ENCODE measurements at regions not wholly inside any gene's neighbourhood (a gene's known extent, or its start where the extent isn't known, plus 50 kb on each side); places are given as distances from the start of the nearest gene placed in this dataset.

DNA sequence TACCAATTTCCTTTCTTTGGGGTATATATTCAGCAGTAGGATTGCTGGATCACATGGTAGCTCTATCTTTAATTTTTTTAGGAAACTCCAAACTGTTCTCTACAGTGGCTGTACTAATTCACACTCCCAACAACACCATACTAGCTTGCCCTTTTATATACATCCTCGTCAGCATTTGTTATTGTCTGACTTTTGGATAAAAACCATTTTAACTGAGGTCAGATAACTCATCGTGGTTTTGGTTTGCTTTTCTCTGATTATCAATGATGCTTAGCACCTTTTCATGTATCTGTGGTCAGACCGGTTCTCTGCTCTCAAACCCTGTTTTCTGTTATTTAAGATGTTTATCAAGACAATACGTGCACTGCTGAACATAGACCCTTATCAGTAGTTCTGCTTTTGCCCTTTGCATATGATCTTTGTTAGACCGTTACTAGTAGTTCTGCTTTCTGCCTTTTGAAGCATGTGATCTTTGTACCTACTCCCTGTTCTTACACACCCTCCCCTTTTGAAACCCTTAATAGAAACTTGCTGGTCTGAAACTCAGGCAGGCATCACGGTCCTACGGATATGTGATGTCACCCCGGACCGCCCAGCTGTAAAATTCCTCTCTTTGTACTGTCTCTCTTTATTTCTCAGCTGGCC is 474.3 kb downstream of the RSL24D1 start:
- DNase-seq (ENCODE audit: low read depth in 2 of 2), result no peak

DNA sequence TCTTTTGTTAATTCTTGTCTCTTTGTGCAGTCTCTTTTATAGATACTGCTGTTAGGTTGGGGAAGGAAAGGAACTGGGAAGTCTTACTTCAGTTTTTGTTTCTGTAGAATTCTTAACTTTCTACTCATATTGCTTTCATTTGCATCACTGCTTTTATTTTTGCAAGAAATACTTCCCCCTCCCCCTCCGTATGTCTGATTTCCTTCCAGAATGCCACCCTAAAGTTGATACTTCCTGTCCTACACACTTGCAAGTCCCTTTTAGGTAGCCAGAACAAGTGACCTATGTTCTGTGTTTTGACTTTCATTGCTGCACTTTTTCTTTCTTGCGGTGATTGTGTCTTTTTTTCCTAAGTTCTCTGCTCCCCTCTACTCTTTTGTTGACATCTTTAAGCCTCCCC is 477.4 kb downstream of the RSL24D1 start:
- DNase-seq (ENCODE audit: low read depth in 2 of 2), result no peak

DNA sequence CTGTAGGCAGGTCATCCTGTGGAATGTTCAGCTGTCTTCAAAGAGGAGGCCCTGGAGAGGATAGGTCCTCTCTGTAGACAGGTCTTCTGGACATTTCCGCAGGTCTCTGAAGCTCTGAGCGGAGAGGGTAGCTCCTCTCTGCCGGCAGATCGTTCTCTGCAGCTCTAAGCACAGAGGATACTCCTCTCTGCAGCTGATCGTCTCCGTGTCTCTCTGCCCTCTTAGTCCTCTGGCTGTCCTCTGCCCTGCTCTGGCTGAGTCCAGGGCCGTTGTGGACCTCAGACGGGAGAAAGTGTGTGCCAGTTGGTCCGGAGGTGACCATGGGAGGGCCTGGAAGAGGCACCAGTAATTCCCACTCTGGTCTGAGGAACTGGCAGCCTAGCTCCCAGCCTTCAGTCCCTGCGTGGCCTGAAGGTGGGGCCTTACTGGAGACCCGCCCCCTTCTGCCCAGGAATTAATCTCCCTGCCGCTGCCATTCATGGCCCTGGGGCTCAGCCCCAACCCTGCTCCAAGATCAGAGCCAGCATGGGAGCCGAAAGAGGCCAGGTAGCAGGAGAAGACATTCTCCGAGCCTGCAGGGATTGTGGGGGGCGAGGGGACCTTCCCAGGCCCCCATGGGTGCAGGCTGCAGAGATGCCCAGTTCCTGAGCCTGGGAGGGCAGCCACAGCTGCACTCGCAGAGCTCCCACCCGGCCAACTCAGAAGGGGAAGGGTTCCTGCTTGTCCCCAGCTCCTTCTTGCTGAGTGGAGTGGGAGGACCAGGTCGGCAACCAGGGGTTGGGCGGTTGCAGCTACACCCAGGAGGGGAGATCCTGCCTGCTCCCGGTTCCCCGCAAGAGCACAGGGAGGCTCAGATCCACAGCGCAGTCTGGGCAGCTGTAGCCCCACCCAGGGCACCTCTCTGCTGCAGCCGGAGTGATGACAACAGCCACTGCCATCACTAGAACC is 488.7 kb downstream of the RSL24D1 start:
- DNase-seq (ENCODE audit: low read depth in 2 of 2), result no peak

DNA sequence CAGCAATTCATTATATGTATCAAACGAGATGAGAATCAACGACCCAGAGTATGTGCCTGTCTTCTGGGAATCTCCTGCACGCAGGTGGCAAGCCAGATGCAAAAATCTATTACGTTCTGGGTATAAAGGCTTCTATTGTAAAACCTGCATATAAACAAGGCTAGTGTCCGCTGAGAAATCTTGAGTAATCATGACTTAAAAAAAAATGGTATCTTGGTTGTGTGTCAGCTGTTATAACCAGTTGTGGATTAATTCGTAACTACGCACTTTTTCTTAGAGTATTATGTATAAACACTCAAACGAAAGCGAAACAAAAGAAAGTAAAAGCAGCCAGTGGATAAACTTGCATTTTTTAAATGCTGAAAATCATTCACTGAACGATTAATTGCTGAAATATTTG is 509.1 kb downstream of the RSL24D1 start:
- no peak for DNase-seq (ENCODE audit: low read depth in 2 of 2)

All from stimulated activated CD8-positive, alpha-beta memory T cell treated with anti-CD3 and anti-CD28 coated beads, Interleukin-2, amount 100 ng/mL, for 48 hours (primary cell).